ENCODE measurements at regions not wholly inside any gene's neighbourhood (a gene's known extent, or its start where the extent isn't known, plus 50 kb on each side); places are given as distances from the start of the nearest gene placed in this dataset.
A peak's percentile ranks its signal among the peaks of the same experiment; 100 is the strongest.

DNA sequence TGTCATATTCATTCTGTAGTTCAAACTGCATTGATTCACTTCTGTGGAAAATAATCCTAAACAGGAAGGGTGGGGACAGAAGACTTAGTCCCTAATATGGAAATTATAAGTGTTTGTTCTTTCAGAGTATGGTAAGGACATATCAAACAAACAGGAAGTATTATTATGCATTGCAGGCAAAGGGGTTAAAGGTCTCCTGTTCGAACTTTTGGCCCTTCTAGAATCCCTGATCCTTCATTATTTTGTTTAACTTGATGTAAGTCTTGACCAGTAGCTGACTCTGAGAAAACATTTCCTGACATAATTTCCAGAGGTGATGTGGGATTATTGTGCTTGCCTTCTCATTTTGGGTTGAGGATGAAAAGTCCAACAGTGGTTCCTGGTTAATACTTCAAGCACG, 215.4 kb upstream of the ADGRL2 start:
- DNase-seq (ENCODE audit: low read depth, low spot score), result no peak
- H3K27ac ChIP-seq, result no peak overlapping the region

- H3K27ac ChIP-seq, result no peak overlapping the region
- no peak for DNase-seq (ENCODE audit: low read depth, low spot score)
These were observed 216.3 kb upstream of the ADGRL2 start for GRCh38 chr1:81584398-81584797.

DNA sequence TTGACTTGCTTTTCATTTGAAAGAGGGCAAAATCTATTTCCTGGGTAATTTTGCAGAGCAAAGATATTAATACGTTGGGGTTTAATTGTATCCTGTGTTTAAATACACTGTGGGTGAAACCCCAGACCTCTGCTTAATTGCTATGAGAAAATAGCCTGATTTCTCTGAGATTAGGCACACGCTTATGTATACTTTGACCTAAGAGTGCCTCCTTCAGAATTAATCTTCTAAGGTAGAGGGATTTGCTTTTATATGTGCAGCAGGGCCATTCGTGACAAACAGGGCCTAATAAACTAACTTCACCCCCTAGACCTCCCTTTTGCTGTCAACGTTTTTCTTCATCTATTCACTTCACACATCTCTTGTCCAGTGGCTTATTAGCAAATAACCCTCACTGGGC, 216.9 kb upstream of the ADGRL2 start:
- no peak overlapping the region for H3K27ac ChIP-seq
- no peak for DNase-seq (ENCODE audit: low read depth, low spot score)

DNA sequence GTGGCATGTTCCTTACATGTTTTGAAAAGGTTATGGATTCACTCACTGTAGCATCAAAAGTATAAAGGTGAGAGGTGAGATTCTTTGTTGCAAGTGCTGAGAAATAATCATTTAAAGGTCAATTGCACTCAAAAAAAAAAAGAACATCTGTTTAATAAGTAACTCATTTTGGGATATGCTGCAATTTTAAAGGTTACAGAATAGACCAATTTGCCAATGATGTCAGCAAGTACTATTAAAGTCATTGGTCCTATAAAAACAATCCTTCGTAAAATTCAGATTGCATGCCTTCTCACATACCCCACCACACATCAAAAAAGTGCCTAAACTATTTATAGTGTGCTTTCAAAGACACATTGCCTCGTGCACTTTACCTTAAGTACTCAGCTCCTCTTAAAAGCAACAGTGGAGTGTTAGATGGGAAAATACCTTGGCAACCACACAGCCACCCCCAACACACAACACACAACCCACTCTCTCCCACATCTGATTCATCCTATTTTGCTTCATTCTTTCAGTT, 218.2 kb upstream of the ADGRL2 start:
- DNase-seq (ENCODE audit: low read depth, low spot score), result no peak

GRCh38 chr1:81578867-81579266, 221.9 kb upstream of the ADGRL2 start:
- no peak overlapping the region for H3K27ac ChIP-seq
- no peak for DNase-seq (ENCODE audit: low read depth, low spot score)

More for the DNA sequence above, 218.2 kb upstream of the ADGRL2 start:
- no peak overlapping the region for H3K27ac ChIP-seq

- DNase-seq (ENCODE audit: low read depth, low spot score), result no peak
- H3K27ac ChIP-seq, result no peak overlapping the region
These were observed 223.6 kb upstream of the ADGRL2 start for GRCh38 chr1:81577004-81577697.

DNA sequence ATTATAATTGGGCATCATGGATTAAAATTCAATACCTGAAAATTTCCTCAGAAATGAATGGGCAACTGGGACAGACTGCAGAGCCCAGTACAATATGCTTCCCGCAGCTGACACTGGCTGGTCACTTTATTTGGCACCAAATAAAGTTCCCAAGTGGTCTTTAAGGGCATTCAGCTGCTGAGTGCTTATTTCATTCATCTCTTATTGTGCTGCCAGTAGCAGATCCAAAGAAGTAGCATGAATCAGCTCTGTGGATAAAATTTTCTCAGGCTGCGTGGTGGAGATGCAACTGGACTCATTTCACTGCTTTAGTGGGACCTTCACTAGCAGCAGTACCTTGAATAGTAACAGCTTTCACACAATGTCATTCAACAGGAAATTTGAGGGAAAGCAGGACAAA, 226.3 kb upstream of the ADGRL2 start:
- no peak overlapping the region for H3K27ac ChIP-seq
- DNase-seq (ENCODE audit: low read depth, low spot score), result no peak

- DNase-seq (ENCODE audit: low read depth, low spot score), result no peak
- no peak overlapping the region for H3K27ac ChIP-seq
These were observed 227.3 kb upstream of the ADGRL2 start for GRCh38 chr1:81573458-81573857.

DNA sequence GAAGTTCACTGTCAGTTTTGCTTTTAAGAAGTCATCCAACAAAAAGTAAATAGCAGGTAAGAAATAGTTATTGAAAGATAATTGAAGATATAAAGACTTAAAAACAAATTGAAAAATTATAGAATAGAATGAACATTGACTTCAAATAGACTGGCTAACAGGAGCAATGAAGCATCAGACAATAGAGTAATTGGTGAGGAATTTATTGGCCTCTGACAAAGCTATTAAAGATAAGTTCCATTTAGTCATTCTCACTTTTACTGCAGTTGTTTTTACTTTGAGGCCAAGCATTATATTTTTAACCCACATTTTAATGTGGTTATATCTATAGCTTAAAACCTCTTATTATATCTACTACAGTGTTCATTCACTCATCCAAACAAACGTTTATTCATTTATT, 228.8 kb upstream of the ADGRL2 start:
- no peak for DNase-seq (ENCODE audit: low read depth, low spot score)
- no peak overlapping the region for H3K27ac ChIP-seq

DNA sequence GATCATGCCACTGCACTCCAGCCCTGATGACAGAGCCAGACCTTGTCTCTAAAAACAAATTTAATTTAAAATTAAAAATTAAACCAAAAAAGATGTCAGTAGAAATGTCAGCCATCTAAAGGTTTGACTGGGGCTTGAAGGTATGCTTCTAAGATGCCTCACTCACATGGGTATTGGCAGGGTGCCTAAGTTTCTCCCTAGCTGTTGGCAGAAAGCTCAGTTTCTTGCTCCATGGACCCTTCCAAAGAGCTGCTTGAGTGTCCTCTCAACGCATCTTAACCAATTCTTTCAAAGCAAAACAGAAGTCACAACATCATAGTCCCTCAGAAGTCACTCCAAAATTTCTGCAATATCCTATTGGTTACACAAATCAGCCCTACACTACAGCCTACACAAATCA, 231.0 kb upstream of the ADGRL2 start:
- DNase-seq (ENCODE audit: low read depth, low spot score), result no peak
- no peak overlapping the region for H3K27ac ChIP-seq

GRCh38 chr1:81563632-81564031, 237.1 kb upstream of the ADGRL2 start:
- peak overlapping the region; percentile 1 for H3K27ac ChIP-seq
- no peak for DNase-seq (ENCODE audit: low read depth, low spot score)

GRCh38 chr1:81562934-81563333, 237.8 kb upstream of the ADGRL2 start:
- DNase-seq (ENCODE audit: low read depth, low spot score), result no peak
- no peak overlapping the region for H3K27ac ChIP-seq

- no peak for DNase-seq (ENCODE audit: low read depth, low spot score)
- no peak overlapping the region for H3K27ac ChIP-seq
These were observed 240.1 kb upstream of the ADGRL2 start for GRCh38 chr1:81560629-81561028.

GRCh38 chr1:81559662-81560350, 240.9 kb upstream of the ADGRL2 start:
- no peak for DNase-seq (ENCODE audit: low read depth, low spot score)
- no peak overlapping the region for H3K27ac ChIP-seq

DNA sequence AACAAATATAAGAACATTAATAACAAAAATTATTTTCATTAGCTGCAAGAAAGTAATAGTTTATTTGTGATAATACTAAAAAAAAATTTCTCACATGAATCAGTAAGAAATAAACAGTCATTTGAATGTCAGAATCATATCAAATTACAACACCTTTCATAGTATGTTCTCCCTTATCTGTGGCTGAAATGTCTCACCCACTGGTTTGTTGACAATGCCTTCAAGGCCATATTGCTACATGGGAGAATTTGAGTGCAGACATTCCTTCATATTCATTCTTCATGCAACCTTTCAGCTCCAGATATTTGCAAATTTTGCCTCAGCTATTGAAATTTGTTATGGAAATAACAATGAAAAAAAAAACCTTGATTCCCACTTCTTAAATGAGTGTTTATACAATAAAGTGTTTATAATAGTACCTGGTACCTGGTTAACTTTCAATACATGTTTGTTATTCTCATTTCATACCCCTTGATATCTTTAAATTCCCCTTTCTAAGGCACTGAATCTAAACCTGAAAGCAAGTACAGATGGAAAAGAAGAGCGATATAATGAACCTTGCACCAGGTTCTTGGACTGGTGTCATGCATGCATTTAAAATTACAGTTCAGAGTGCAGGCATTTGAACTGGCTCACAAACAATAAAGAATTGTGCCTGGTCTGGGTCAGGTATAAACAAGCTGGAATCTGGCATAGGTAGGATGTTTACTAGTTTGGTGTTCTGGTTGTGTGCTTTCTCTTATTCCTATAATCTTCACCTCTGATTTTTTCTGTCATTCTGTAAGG, 242.2 kb upstream of the ADGRL2 start:
- H3K27ac ChIP-seq, result no peak overlapping the region
- DNase-seq (ENCODE audit: low read depth, low spot score), result no peak

DNA sequence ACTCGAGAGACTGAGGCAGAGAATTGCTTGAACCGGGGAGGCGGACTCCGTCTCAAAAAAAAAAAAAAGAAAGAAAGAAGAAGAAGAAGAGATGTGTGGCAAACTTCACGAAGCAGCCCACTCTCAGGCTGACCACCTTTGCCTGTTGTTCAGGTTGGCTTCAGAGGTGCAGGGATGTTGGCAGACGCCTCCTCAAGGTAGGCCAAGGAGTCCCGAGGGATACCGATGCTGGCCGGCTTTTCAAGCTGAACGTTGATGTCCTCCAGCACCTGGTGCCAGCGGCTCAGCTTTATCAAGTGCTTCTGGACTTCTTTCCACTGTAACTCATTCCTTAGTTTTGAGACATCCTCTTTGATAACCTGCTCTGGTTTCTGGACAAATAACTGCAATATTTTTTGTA, 243.8 kb upstream of the ADGRL2 start:
- no peak for DNase-seq (ENCODE audit: low read depth, low spot score)
- H3K27ac ChIP-seq, result no peak overlapping the region

DNA sequence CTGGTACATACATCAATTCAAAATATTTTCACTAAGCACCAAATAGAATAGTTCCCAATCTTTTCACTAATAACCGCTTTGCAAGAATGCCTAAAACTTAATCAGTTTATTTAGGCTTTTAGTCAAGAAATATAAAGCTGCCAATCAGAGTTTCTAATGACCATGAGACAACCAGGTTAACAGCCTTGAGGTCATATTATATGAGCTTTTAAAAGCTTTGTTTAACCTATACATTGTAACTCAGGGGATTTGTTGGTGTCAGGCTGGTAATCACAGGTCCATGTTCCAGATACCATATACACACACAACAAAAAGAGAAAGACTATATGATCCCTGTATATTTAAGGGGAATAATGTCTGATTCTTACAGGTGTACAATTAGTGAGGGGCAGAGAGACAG, 246.2 kb upstream of the ADGRL2 start:
- DNase-seq (ENCODE audit: low read depth, low spot score), result no peak
- H3K27ac ChIP-seq, result peak overlapping the region; percentile 28

DNA sequence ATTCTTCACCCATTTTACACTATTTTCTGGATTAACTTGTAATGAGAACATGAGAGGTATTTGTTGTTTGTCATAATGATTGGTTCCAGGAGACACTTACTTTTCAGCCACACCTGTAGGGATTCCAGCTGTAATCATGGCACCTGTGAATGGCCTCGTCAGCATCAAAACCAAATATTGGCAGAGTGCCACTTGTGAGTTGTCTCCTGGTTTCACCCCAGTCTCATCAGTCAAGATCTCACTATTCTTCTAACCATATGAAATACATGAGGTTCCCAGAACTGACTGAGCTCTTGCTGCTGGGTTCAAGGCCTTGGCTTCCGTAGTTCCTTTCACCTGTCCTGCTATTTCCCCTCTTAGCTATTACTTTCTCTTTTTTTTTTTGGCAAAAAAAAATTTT, 246.6 kb upstream of the ADGRL2 start:
- peak overlapping the region; percentile 28 for H3K27ac ChIP-seq
- peak; percentile 6 for DNase-seq (ENCODE audit: low read depth, low spot score)

- peak overlapping the region; percentile 28 for H3K27ac ChIP-seq
- DNase-seq (ENCODE audit: low read depth, low spot score), result no peak
These were observed 247.2 kb upstream of the ADGRL2 start for GRCh38 chr1:81553503-81553902.

- DNase-seq (ENCODE audit: low read depth, low spot score), result peak; percentile 39
- peak overlapping the region; percentile 56 for H3K27ac ChIP-seq
These were observed 248.8 kb upstream of the ADGRL2 start for GRCh38 chr1:81551946-81552345.

DNA sequence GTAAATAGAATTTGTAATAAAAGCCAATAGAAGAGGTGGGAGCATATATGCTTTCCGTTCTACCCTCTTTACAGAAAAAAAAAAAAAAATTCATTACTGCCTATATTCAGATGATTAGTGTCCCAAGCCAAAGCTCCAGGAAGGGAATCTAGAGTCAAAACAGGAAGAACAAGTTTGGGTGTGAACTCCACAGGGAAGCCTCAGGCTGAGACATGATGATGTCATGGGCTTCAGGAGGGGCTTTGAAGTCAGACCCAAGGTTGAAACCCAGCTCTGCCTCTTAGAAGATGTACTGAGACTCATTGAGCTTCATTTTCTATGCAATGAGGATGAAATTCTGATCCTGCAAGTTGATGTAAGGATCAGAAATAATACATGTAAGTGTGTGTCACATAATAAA, 250.0 kb upstream of the ADGRL2 start:
- DNase-seq (ENCODE audit: low read depth, low spot score), result peak; percentile 84

More for the DNA sequence above, 250.0 kb upstream of the ADGRL2 start:
- H3K27ac ChIP-seq, result peak overlapping the region; percentile 56
